PC-3 (cell line): ENCODE measurements at regions not wholly inside any gene's neighbourhood (a gene's known extent, or its start where the extent isn't known, plus 50 kb on each side); places are given as distances from the start of the nearest gene placed in this dataset.

ENCODE experiments used
- ATAC-seq: fragments of 200-7000 bp; cut with Tn5 transposase; 2 replicates; pipeline ENCODE4 v1.9.1; 2020; ENCODE audit warnings: mild to moderate bottlenecking, moderate library complexity
- BruUV-seq: library from RNA; stranded (reverse); fragments of 400-500 nt; replicated peaks from 2 replicates; lab custom pipeline; 2021; lab: Mats Ljungman, UMichigan
- CTCF ChIA-PET: fragments of 300-600 bp; sonication (Branson Sonifier 250); formaldehyde crosslinking; loops from one replicate; lab custom pipeline; 2022; ENCODE audit warnings: antibody characterized with exemption; lab: Charles Lee
- POLR2A ChIA-PET: fragments of 300-600 bp; sonication (Branson Sonifier 250); formaldehyde crosslinking; loops from one replicate; lab custom pipeline; 2022; ENCODE audit warnings: antibody characterized with exemption; ENCODE audit not compliant: unreplicated experiment; lab: Charles Lee
- DNase-seq: peaks from one replicate; pipeline ENCODE4 v3.0.0-alpha.2; 2015
- H2AFZ ChIP-seq: fragments of 300-600 bp; sonication (generic); 2 replicates; pipeline ENCODE4 v1.6.0; 2016; ENCODE audit warnings: antibody characterized with exemption, low read length
- H3F3A ChIP-seq: fragments of 300-600 bp; sonication (generic); one replicate; pipeline ENCODE4 v1.6.0; 2017; ENCODE audit warnings: antibody characterized with exemption, low read length, control low read depth, mild to moderate bottlenecking; ENCODE audit not compliant: unreplicated experiment
- H3K27ac ChIP-seq: fragments of 300-600 bp; sonication (generic); 2 replicates; pipeline ENCODE4 v1.5.1; 2016; ENCODE audit warnings: mild to moderate bottlenecking, low read length
- H3K27me3 ChIP-seq: fragments of 300-600 bp; sonication (generic); 2 replicates; pipeline ENCODE4 v1.6.1; 2016; ENCODE audit warnings: low read length, mixed read lengths
- H3K36me3 ChIP-seq: fragments of 300-600 bp; sonication (generic); 2 replicates; pipeline ENCODE4 v1.6.1; 2016; ENCODE audit warnings: low read depth, mixed run types, low read length, mixed read lengths
- H3K4me1 ChIP-seq: fragments of 300-600 bp; sonication (generic); 2 replicates; pipeline ENCODE4 v1.5.1; 2016; ENCODE audit warnings: low read length; ENCODE audit not compliant: insufficient read depth
- H3K4me2 ChIP-seq: fragments of 300-600 bp; sonication (generic); 2 replicates; pipeline ENCODE4 v1.6.0; 2016; ENCODE audit warnings: low read length
- H3K4me3 ChIP-seq: fragments of 300-600 bp; sonication (generic); 2 replicates; pipeline ENCODE4 v1.5.1; 2016; ENCODE audit warnings: mild to moderate bottlenecking, low read length, mixed read lengths
- H3K79me2 ChIP-seq: fragments of 300-600 bp; sonication (generic); 2 replicates; pipeline ENCODE4 v1.6.1; 2017; ENCODE audit warnings: low read length, mixed read lengths
- H3K9ac ChIP-seq: fragments of 300-600 bp; sonication (generic); 2 replicates; pipeline ENCODE4 v1.6.0; 2016; ENCODE audit warnings: mild to moderate bottlenecking, low read length
- H3K9me2 ChIP-seq: fragments of 300-600 bp; sonication (generic); replicated peaks from 2 replicates; pipeline ENCODE4 v1.6.1; 2016; ENCODE audit warnings: mixed run types, low read length, mixed read lengths
- H3K9me3 ChIP-seq: fragments of 300-600 bp; sonication (generic); 2 replicates; pipeline ENCODE4 v1.6.1; 2016; ENCODE audit warnings: low read length, mixed read lengths
- H4K20me1 ChIP-seq: fragments of 300-600 bp; sonication (generic); 2 replicates; pipeline ENCODE4 v1.6.1; 2016; ENCODE audit warnings: low read length, mixed read lengths
- CTCF ChIP-seq: fragments of 300-600 bp; sonication (generic); conservative IDR thresholded peaks from 2 replicates; pipeline ENCODE4 v1.5.1; 2017; ENCODE audit warnings: antibody characterized with exemption, low read depth, mild to moderate bottlenecking, low read length
- EZH2 ChIP-seq: fragments of 300-600 bp; sonication (generic); IDR thresholded peaks from one replicate; pipeline ENCODE4 v1.6.1; 2017; ENCODE audit warnings: antibody characterized with exemption, mild to moderate bottlenecking, low read length; ENCODE audit not compliant: unreplicated experiment
- EZH2phosphoT487 ChIP-seq: fragments of 300-600 bp; sonication (generic); IDR thresholded peaks from 2 replicates; pipeline ENCODE4 v1.6.1; 2018; ENCODE audit warnings: mild to moderate bottlenecking, antibody characterized with exemption, low read length, borderline replicate concordance
- intact Hi-C: fragments of 100-400 bp; cut with micrococcal nuclease; formaldehyde crosslinking; loops from 2 replicates; pipeline ENCODE4 v1.9.0; 2023

GRCh38 chr15:58271410-58271809 is 133.2 kb downstream of the AQP9 start:
- intact Hi-C loops: loop anchor here (5.0 to 10.0 kb wide), 3 partner anchors 333 to 501 kb away; partner anchors contain the start of genes ADAM10 and MINDY2
- H3K79me2 ChIP-seq: no peaks in the 10 kb centered on the region
- H2AFZ ChIP-seq: no peak overlapping the region
- H3K27me3 ChIP-seq: no peaks in the 10 kb centered on the region
- peaks cover 17% of the 10 kb centered on the region for H3K4me1 ChIP-seq
- no peaks in the 10 kb centered on the region for H3K9me3 ChIP-seq
- no peak overlapping the region for H3K4me2 ChIP-seq
- H3F3A ChIP-seq: no peaks in the 10 kb centered on the region
- TF ChIP-seq EZH2 (no peak), CTCF (no peak), EZH2phosphoT487 (no peak)
- ATAC-seq (no peak), DNase-seq (no peak)
- H3K36me3 ChIP-seq: no peaks in the 10 kb centered on the region; the same call in 1 of the 2 replicates
- no peaks in the 10 kb centered on the region for H3K9me2 ChIP-seq
- no peaks in the 10 kb centered on the region for H4K20me1 ChIP-seq
- no TSS peak for BruUV-seq
- POLR2A ChIA-PET: interaction anchor here (0.6 kb wide), 1 partner anchor 60 kb away, joined by 5 read pairs; no protein-coding TSS in a partner anchor
- H3K9ac ChIP-seq: no peak overlapping the region
- H3K4me3 ChIP-seq: no peak overlapping the region
- CTCF ChIA-PET: no interaction called here
- no peak overlapping the region for H3K27ac ChIP-seq

DNA sequence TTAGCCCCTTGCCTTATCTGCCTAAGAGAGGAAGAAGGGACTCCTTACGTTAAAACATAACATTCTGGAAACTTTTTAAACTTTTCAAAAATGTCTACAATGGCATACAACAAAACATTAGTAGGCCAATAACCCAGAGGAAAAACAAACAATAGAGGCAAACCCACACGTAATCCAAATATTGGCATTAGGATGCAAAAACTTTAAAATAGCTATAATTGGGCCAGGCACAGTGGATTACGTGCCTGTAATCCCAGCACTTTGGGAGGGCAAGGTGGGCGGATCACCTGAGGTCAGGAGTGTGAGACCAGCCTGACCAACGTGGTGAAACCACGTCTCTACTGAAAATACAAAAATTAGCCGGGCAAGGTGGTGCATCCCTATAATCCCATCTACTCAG is 134.9 kb downstream of the AQP9 start:
- DNase-seq (no peak), ATAC-seq (no peak)
- H3K9me3 ChIP-seq: no peaks in the 10 kb centered on the region
- H3K4me3 ChIP-seq: no peak overlapping the region
- BruUV-seq: no TSS peak
- no peaks in the 10 kb centered on the region for H4K20me1 ChIP-seq
- H3F3A ChIP-seq: no peaks in the 10 kb centered on the region
- H3K4me1 ChIP-seq: peaks cover 9% of the 10 kb centered on the region; the same call in 1 of the 2 replicates
- H3K9me2 ChIP-seq: no peaks in the 10 kb centered on the region
- no peak overlapping the region for H3K9ac ChIP-seq
- intact Hi-C loops: loop anchor here (5.0 to 10.0 kb wide), 3 partner anchors 332 to 499 kb away; partner anchors contain the start of genes ADAM10 and MINDY2
- TF ChIP-seq EZH2 (no peak), EZH2phosphoT487 (no peak), CTCF (no peak)
- ChIA-PET CTCF (interaction anchor here (0.5 kb wide), 1 partner anchor 1256 kb away, joined by 3 read pairs; no protein-coding TSS in a partner anchor), POLR2A (interaction anchor here (0.6 kb wide), 1 partner anchor 512 kb away, joined by 3 read pairs; no protein-coding TSS in a partner anchor)
- no peak overlapping the region for H3K4me2 ChIP-seq
- no peak overlapping the region for H3K27ac ChIP-seq
- H2AFZ ChIP-seq: no peak overlapping the region
- no peaks in the 10 kb centered on the region for H3K79me2 ChIP-seq
- no peaks in the 10 kb centered on the region for H3K27me3 ChIP-seq
- no peaks in the 10 kb centered on the region; the same call in 1 of the 2 replicates for H3K36me3 ChIP-seq

DNA sequence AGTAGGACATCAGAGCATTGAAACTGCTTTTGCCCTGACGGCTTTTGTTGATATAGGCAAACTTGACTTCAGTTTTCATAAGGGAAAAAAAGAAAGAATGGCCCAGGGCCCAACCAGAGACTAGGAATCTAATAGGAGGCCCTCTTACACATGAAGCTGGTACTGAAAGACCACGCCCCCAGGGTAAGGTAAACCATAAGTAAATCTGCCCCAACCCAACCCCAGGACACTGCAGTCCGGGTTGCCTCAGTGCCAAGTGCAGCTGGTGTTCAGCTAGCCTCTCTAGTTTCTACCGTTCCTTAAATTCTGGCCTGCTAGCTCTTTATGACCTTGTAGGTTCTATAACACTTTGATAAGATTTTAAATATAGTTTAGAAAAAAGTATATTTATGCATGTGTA is 136.7 kb downstream of the AQP9 start:
- H2AFZ ChIP-seq: no peak overlapping the region
- BruUV-seq: no TSS peak
- POLR2A ChIA-PET: no interaction called here
- H3K9me3 ChIP-seq: no peaks in the 10 kb centered on the region
- no peaks in the 10 kb centered on the region for H3K9me2 ChIP-seq
- H3K27ac ChIP-seq: no peak overlapping the region
- no peak for DNase-seq
- 0 out of 2 replicates have a peak, but pooled peaks cover 4% of the 10 kb centered on the region for H3K4me1 ChIP-seq
- CTCF ChIA-PET: no interaction called here
- H3K36me3 ChIP-seq: no peaks in the 10 kb centered on the region; the same call in 1 of the 2 replicates
- no peak for TF ChIP-seq EZH2
- no peak for TF ChIP-seq CTCF
- TF ChIP-seq EZH2phosphoT487: no peak
- H4K20me1 ChIP-seq: no peaks in the 10 kb centered on the region
- no peaks in the 10 kb centered on the region for H3F3A ChIP-seq
- H3K79me2 ChIP-seq: no peaks in the 10 kb centered on the region
- no peak overlapping the region for H3K4me2 ChIP-seq
- ATAC-seq: no peak
- no peak overlapping the region for H3K4me3 ChIP-seq
- H3K9ac ChIP-seq: no peak overlapping the region
- H3K27me3 ChIP-seq: no peaks in the 10 kb centered on the region
- intact Hi-C loops: loop anchor here (5.0 to 10.0 kb wide), 3 partner anchors 330 to 497 kb away; partner anchors contain the start of genes ADAM10 and MINDY2
